Neural cell (in vitro differentiated cells): ENCODE measurements at regions not wholly inside any gene's neighbourhood (a gene's known extent, or its start where the extent isn't known, plus 50 kb on each side); places are given as distances from the start of the nearest gene placed in this dataset.

Experiments used
- H2AFZ ChIP-seq: fragments of 200-600, 300-800 bp; sonication (generic), shearing (Covaris generic); 2 replicates; pipeline ENCODE4 v1.6.0; 2014; ENCODE audit warnings: low read depth, mild to moderate bottlenecking, antibody characterized with exemption, low read length, moderate library complexity
- H3F3A ChIP-seq: fragments of 200-600 bp; shearing (Covaris generic); 2 replicates; pipeline ENCODE4 v1.6.1; 2016; ENCODE audit warnings: mild to moderate bottlenecking, moderate library complexity, mixed read lengths, antibody characterized with exemption, low read length; ENCODE audit not compliant: insufficient read depth, poor library complexity, severe bottlenecking
- H3K27ac ChIP-seq: fragments of 200-600, 300-800 bp; sonication (generic), shearing (Covaris generic); 2 replicates; pipeline ENCODE4 v1.5.1; 2014; ENCODE audit warnings: mild to moderate bottlenecking, low read length, moderate library complexity
- H3K27me3 ChIP-seq: fragments of 300-800, 200-600 bp; sonication (generic), shearing (Covaris generic); 2 replicates; pipeline ENCODE4 v1.6.0; 2014; ENCODE audit warnings: mild to moderate bottlenecking, low read depth, low read length, moderate library complexity; ENCODE audit not compliant: insufficient read depth
- H3K36me3 ChIP-seq: fragments of 300-800, 200-600 bp; sonication (generic), shearing (Covaris generic); 2 replicates; pipeline ENCODE4 v1.5.1; 2014; ENCODE audit warnings: mild to moderate bottlenecking, antibody characterized with exemption, low read length, moderate library complexity; ENCODE audit not compliant: insufficient read depth
- H3K4me2 ChIP-seq: fragments of 300-800, 200-600 bp; sonication (generic), shearing (Covaris generic); 2 replicates; pipeline ENCODE4 v1.6.0; 2014; ENCODE audit warnings: mild to moderate bottlenecking, low read length
- H3K4me3 ChIP-seq: fragments of 300-800, 200-600 bp; sonication (generic), shearing (Covaris generic); 2 replicates; pipeline ENCODE4 v1.5.1; 2014; ENCODE audit warnings: mild to moderate bottlenecking, low read length, moderate library complexity
- H3K79me2 ChIP-seq: fragments of 200-600 bp; shearing (Covaris generic); replicated peaks from 2 replicates; pipeline ENCODE4 v1.6.0; 2014; ENCODE audit warnings: mild to moderate bottlenecking, low read length, moderate library complexity; ENCODE audit not compliant: insufficient read depth
- H3K9ac ChIP-seq: fragments of 300-800, 200-600 bp; sonication (generic), shearing (Covaris generic); 2 replicates; pipeline ENCODE4 v1.6.1; 2016; ENCODE audit warnings: mild to moderate bottlenecking, low read length, mixed read lengths
- H3K9me2 ChIP-seq: fragments of 200-600 bp; shearing (Covaris generic); 2 replicates; pipeline ENCODE4 v1.6.1; 2016; ENCODE audit warnings: mild to moderate bottlenecking, low read length, mixed read lengths; ENCODE audit not compliant: insufficient read depth
- H3K9me3 ChIP-seq: fragments of 200-600, 300-800 bp; sonication (generic), shearing (Covaris generic); 2 replicates; pipeline ENCODE4 v1.6.1; 2016; ENCODE audit warnings: mild to moderate bottlenecking, mixed run types, low read length, moderate library complexity, mixed read lengths
- H4K20me1 ChIP-seq: fragments of 200-600 bp; shearing (Covaris generic); 2 replicates; pipeline ENCODE4 v1.6.1; 2016; ENCODE audit warnings: mild to moderate bottlenecking, mixed run types; ENCODE audit not compliant: insufficient read depth
- EP300 ChIP-seq: fragments of 450-650 bp; conservative IDR thresholded peaks from 2 replicates; pipeline ENCODE4 v1.6.1; 2014; ENCODE audit warnings: antibody characterized with exemption, mild to moderate bottlenecking, moderate library complexity; ENCODE audit not compliant: poor library complexity, severe bottlenecking
- EZH2 ChIP-seq: fragments of 200-600, 300-800 bp; shearing (Covaris generic), sonication (generic); IDR thresholded peaks from 2 replicates; pipeline ENCODE4 v1.6.1; 2014; ENCODE audit warnings: antibody characterized with exemption, low read length, borderline replicate concordance, mild to moderate bottlenecking; ENCODE audit not compliant: insufficient read depth, poor library complexity, severe bottlenecking
- MXI1 ChIP-seq: fragments of 450-650 bp; conservative IDR thresholded peaks from 2 replicates; pipeline ENCODE4 v1.6.1; 2014; ENCODE audit warnings: antibody characterized with exemption, mild to moderate bottlenecking; ENCODE audit not compliant: poor library complexity, severe bottlenecking
- POLR2AphosphoS5 ChIP-seq: IDR thresholded peaks from 2 replicates; pipeline ENCODE4 v1.6.1; 2012
- RAD21 ChIP-seq: fragments of 450-650 bp; conservative IDR thresholded peaks from 2 replicates; pipeline ENCODE4 v1.6.1; 2014; ENCODE audit warnings: antibody characterized with exemption, mild to moderate bottlenecking, moderate library complexity
- SMC3 ChIP-seq: fragments of 450-650 bp; conservative IDR thresholded peaks from 2 replicates; pipeline ENCODE4 v1.6.1; 2014; ENCODE audit warnings: antibody characterized with exemption, mild to moderate bottlenecking, moderate library complexity; ENCODE audit not compliant: poor library complexity
- TAF1 ChIP-seq: IDR thresholded peaks from 2 replicates; pipeline ENCODE4 v1.6.1; 2012; ENCODE audit warnings: low read depth
- TF ChIP-seq, protein P1 (sequence below): IDR thresholded peaks from 2 replicates; pipeline ENCODE4 v1.6.1; 2012; ENCODE audit warnings: borderline replicate concordance
- TF ChIP-seq, protein P2 (sequence below): fragments of 450-650 bp; IDR thresholded peaks from 2 replicates; pipeline ENCODE4 v1.5.1; 2014; ENCODE audit warnings: antibody characterized with exemption, mild to moderate bottlenecking, moderate library complexity; ENCODE audit not compliant: poor library complexity, severe bottlenecking

DNA sequence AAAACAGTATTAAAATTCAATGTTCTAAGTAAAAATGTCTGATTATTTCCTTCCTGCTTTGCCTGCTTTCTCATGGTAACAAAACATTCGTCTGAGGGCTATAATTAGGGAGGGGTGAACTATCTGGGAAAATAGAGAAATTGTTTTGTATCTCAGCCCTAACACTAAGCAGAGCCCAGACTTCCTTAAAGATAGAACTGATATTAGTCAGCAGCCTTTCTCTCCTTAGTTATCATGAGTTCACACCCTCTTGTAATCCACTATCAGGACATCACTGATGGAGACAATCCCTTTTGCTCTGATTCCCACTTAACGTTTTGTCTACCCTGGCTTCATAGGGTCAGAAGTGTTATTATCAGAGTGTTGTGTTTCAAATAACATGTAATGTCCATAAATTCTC, 701.1 kb upstream of the ZEB2 start:
- Histone ChIP-seq H3K9me3 (no peaks in the 10 kb centered on the region), H4K20me1 (no peaks in the 10 kb centered on the region), H3K9me2 (no peaks in the 10 kb centered on the region), H3K36me3 (no peaks in the 10 kb centered on the region), H3K79me2 (no peaks in the 10 kb centered on the region), H3K9ac (no peak overlapping the region), H3K4me2 (no peak overlapping the region), H3K4me3 (no peak overlapping the region), H3F3A (no peaks in the 10 kb centered on the region), H3K27me3 (no peaks in the 10 kb centered on the region), H2AFZ (no peak overlapping the region), H3K27ac (no peak overlapping the region)
- no peak for TF ChIP-seq EP300
- TF ChIP-seq RAD21 = no peak
- no peak for TF ChIP-seq TAF1
- no peak for TF ChIP-seq SMC3
- TF ChIP-seq, protein P1, sequence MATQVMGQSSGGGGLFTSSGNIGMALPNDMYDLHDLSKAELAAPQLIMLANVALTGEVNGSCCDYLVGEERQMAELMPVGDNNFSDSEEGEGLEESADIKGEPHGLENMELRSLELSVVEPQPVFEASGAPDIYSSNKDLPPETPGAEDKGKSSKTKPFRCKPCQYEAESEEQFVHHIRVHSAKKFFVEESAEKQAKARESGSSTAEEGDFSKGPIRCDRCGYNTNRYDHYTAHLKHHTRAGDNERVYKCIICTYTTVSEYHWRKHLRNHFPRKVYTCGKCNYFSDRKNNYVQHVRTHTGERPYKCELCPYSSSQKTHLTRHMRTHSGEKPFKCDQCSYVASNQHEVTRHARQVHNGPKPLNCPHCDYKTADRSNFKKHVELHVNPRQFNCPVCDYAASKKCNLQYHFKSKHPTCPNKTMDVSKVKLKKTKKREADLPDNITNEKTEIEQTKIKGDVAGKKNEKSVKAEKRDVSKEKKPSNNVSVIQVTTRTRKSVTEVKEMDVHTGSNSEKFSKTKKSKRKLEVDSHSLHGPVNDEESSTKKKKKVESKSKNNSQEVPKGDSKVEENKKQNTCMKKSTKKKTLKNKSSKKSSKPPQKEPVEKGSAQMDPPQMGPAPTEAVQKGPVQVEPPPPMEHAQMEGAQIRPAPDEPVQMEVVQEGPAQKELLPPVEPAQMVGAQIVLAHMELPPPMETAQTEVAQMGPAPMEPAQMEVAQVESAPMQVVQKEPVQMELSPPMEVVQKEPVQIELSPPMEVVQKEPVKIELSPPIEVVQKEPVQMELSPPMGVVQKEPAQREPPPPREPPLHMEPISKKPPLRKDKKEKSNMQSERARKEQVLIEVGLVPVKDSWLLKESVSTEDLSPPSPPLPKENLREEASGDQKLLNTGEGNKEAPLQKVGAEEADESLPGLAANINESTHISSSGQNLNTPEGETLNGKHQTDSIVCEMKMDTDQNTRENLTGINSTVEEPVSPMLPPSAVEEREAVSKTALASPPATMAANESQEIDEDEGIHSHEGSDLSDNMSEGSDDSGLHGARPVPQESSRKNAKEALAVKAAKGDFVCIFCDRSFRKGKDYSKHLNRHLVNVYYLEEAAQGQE = no peak
- TF ChIP-seq EZH2 = no peak
- no peak for TF ChIP-seq POLR2AphosphoS5
- TF ChIP-seq, protein P2, sequence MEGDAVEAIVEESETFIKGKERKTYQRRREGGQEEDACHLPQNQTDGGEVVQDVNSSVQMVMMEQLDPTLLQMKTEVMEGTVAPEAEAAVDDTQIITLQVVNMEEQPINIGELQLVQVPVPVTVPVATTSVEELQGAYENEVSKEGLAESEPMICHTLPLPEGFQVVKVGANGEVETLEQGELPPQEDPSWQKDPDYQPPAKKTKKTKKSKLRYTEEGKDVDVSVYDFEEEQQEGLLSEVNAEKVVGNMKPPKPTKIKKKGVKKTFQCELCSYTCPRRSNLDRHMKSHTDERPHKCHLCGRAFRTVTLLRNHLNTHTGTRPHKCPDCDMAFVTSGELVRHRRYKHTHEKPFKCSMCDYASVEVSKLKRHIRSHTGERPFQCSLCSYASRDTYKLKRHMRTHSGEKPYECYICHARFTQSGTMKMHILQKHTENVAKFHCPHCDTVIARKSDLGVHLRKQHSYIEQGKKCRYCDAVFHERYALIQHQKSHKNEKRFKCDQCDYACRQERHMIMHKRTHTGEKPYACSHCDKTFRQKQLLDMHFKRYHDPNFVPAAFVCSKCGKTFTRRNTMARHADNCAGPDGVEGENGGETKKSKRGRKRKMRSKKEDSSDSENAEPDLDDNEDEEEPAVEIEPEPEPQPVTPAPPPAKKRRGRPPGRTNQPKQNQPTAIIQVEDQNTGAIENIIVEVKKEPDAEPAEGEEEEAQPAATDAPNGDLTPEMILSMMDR = no peak
- TF ChIP-seq MXI1 = no peak

DNA sequence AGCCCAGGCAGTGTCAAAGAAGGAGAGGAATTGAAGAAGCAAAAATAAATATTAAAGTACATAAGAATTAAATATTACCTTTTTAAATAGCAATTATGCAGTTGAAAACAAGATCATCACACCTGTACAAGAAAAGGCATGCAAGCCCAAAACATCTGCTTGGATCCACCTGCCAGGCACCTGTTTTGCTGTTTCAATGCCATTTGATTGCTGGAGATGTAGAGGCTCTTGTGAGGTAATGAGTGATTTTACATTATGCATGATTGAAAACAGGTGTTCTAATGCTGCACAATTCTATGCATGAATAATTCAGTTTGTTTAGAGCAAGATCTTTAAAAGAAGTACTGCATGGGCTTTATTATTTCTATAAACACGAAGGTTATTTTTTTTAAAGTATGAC, 700.6 kb upstream of the ZEB2 start:
- no peaks in the 10 kb centered on the region for H3K9me2 ChIP-seq
- no peak for TF ChIP-seq TAF1
- H3K79me2 ChIP-seq = no peaks in the 10 kb centered on the region
- no peaks in the 10 kb centered on the region for H3K36me3 ChIP-seq
- no peak overlapping the region for H3K4me2 ChIP-seq
- no peaks in the 10 kb centered on the region for H3K27me3 ChIP-seq
- H3K9me3 ChIP-seq = no peaks in the 10 kb centered on the region
- H3K27ac ChIP-seq = no peak overlapping the region
- H4K20me1 ChIP-seq = no peaks in the 10 kb centered on the region
- H3F3A ChIP-seq = no peaks in the 10 kb centered on the region
- H3K4me3 ChIP-seq = no peak overlapping the region
- H2AFZ ChIP-seq = no peak overlapping the region
- H3K9ac ChIP-seq = no peak overlapping the region

DNA sequence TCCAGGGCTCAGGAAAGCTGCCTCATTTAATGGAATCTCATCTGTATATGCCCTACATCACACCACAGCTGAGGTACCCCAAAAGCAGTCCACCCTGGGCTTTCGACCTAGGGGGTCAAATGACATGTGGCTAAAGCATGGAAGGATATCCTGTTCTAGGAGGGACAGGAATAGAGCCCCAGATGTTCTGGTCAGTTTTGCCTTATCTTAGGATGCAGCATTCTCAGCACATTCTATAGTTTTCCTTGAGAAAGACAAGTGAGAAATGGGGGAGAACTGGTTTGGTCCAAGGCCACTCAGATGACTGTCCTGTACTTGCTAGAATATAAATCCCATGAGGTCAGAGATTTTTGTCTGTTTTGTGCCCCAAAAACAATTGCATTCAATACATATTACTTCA, 688.0 kb upstream of the ZEB2 start:
- no peak overlapping the region for H3K9ac ChIP-seq
- no peak overlapping the region for H3K4me2 ChIP-seq
- no peaks in the 10 kb centered on the region for H3K36me3 ChIP-seq

More for the DNA sequence above, 688.0 kb upstream of the ZEB2 start:
- Histone ChIP-seq H3K27me3 (no peaks in the 10 kb centered on the region), H3K79me2 (no peaks in the 10 kb centered on the region), H4K20me1 (no peaks in the 10 kb centered on the region), H2AFZ (no peak overlapping the region), H3F3A (no peaks in the 10 kb centered on the region), H3K27ac (no peak overlapping the region), H3K9me2 (no peaks in the 10 kb centered on the region), H3K9me3 (no peaks in the 10 kb centered on the region), H3K4me3 (no peak overlapping the region)
- TF ChIP-seq EZH2 = no peak
- TF ChIP-seq, protein P2 = no peak
- TF ChIP-seq SMC3 = no peak
- TF ChIP-seq EP300 = no peak
- TF ChIP-seq RAD21 = no peak
- TF ChIP-seq MXI1 = no peak
